ENCODE measurements at regions not wholly inside any gene's neighbourhood (a gene's known extent, or its start where the extent isn't known, plus 50 kb on each side); places are given as distances from the start of the nearest gene placed in this dataset.
A peak's percentile ranks its signal among the peaks of the same experiment; 100 is the strongest.
"Not testable (repeated sequence)": the region's sequence is repeated elsewhere in the genome, so short reads cannot be mapped to it uniquely, and the experiment has no call there.

GRCh38 chr4:114034189-114034588 is 54.7 kb upstream of the ARSJ start:
- no peak for FAIRE-seq

- FAIRE-seq: no peak
These were observed 57.0 kb upstream of the ARSJ start for GRCh38 chr4:114036426-114036825.

- no peak for FAIRE-seq
These were observed 57.4 kb upstream of the ARSJ start for GRCh38 chr4:114036864-114037263.

- no peak for FAIRE-seq
These were observed 58.5 kb upstream of the ARSJ start for GRCh38 chr4:114037988-114038387.

GRCh38 chr4:114038762-114039387 is 59.4 kb upstream of the ARSJ start:
- FAIRE-seq: no peak

- FAIRE-seq: no peak
These were observed 61.1 kb upstream of the ARSJ start for GRCh38 chr4:114040319-114041116.

- no peak for FAIRE-seq
These were observed 61.6 kb upstream of the ARSJ start for GRCh38 chr4:114041117-114041475.

- FAIRE-seq: no peak
These were observed 63.7 kb upstream of the ARSJ start for GRCh38 chr4:114043116-114043515.

GRCh38 chr4:114044351-114044750 is 64.9 kb upstream of the ARSJ start:
- FAIRE-seq: not testable (repeated sequence)

GRCh38 chr4:114046331-114046730 is 66.9 kb upstream of the ARSJ start:
- no peak for FAIRE-seq

- FAIRE-seq: not testable (repeated sequence)
These were observed 68.7 kb upstream of the ARSJ start for GRCh38 chr4:114048154-114048553.

GRCh38 chr4:114052227-114052626 is 72.8 kb upstream of the ARSJ start:
- FAIRE-seq: no peak

GRCh38 chr4:114056599-114056998 is 77.2 kb upstream of the ARSJ start:
- FAIRE-seq: no peak

GRCh38 chr4:114057746-114058145 is 78.3 kb upstream of the ARSJ start:
- FAIRE-seq: no peak

GRCh38 chr4:114062499-114062898 is 83.1 kb upstream of the ARSJ start:
- peak; percentile 9 for FAIRE-seq

GRCh38 chr4:114072781-114073180 is 93.3 kb upstream of the ARSJ start:
- FAIRE-seq: no peak

- no peak for FAIRE-seq
These were observed 97.6 kb upstream of the ARSJ start for GRCh38 chr4:114076899-114077570.

- no peak for FAIRE-seq
These were observed 98.2 kb upstream of the ARSJ start for GRCh38 chr4:114077610-114078009.

- no peak for FAIRE-seq
These were observed 99.2 kb upstream of the ARSJ start for GRCh38 chr4:114078636-114079035.

- FAIRE-seq: no peak
These were observed 102.3 kb upstream of the ARSJ start for GRCh38 chr4:114081783-114082182.

- FAIRE-seq: no peak
These were observed 102.9 kb upstream of the ARSJ start for GRCh38 chr4:114082348-114082747.

GRCh38 chr4:114085611-114086345 is 106.3 kb upstream of the ARSJ start:
- FAIRE-seq: no peak

- no peak for FAIRE-seq
These were observed 108.3 kb upstream of the ARSJ start for GRCh38 chr4:114087596-114088230.
